ENCODE measurements at regions not wholly inside any gene's neighbourhood (a gene's known extent, or its start where the extent isn't known, plus 50 kb on each side); places are given as distances from the start of the nearest gene placed in this dataset.

DNA sequence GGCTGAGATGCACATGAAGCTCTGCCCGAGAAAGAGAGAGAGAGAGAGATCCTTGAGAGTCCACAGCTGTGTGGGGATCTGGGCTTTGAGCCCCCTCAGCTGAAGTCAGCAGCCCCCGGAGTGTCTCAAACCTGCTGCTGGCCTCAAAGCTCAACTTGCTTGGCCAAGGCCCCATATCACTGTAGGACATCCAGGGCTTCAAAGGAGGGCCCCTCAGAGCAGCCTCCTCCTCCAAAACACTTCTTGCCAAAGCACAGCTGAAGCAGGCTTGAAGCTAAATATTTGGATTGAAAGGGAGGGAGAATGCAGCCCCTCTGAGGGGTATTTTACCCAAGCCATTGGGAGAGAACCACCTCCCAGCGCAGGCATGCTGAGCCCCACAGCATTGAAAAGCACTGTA, 357.6 kb downstream of the OSR1 start:
- Histone ChIP-seq H3K36me3 (ENCODE audit: control insufficient read depth, insufficient read depth, low read length) (no peaks in the 10 kb centered on the region), H3K79me2 (ENCODE audit: control insufficient read depth, insufficient read depth, low read length) (no peaks in the 10 kb centered on the region), H4K20me1 (replicated peaks; ENCODE audit: control insufficient read depth, insufficient read depth, low read length) (no peaks in the 10 kb centered on the region), H3K9me1 (ENCODE audit: control insufficient read depth, insufficient read depth, low read length) (no peaks in the 10 kb centered on the region), H3K27ac (ENCODE audit: extremely low read depth, low read depth, low read length) (no peak overlapping the region), H3K4me2 (ENCODE audit: insufficient read depth, low read length) (no peak overlapping the region), H3K4me1 (replicated peaks in 1 of 2; ENCODE audit: control insufficient read depth in 2 of 2, insufficient read depth in 2 of 2, low read length in 2 of 2) (no peaks in the 10 kb centered on the region), H3K9me3 (replicated peaks; ENCODE audit: control insufficient read depth, insufficient read depth, low read depth, low read length) (no peaks in the 10 kb centered on the region), H3K4me3 (no peak overlapping the region), H3K27me3 (ENCODE audit: control insufficient read depth in 2 of 2, insufficient read depth in 2 of 2, low read length in 2 of 2) (no peaks in the 10 kb centered on the region), H2AFZ (ENCODE audit: low read depth, low read length) (no peak overlapping the region), H3K9ac (ENCODE audit: insufficient read depth in 1 of 2, low read depth in 2 of 2, low read length in 2 of 2) (no peak overlapping the region)
- ATAC-seq: no peak
- no peak for DNase-seq (ENCODE audit: extremely low read depth in 1 of 4, low spot score in 3 of 4)
- WGBS (ENCODE audit: insufficient coverage, low coverage, missing lambda C conversion rate): 0% methylated on average over 3 of the region's 3 CpGs
- POLR2A ChIA-PET: no interaction called here
- TF ChIP-seq L3MBTL2 (IDR thresholded peaks at IDR 0.05) (no peak), THAP7 (CRISPR knock-in tag; IDR thresholded peaks at IDR 0.05) (no peak)
- BruUV-seq (replicated peaks): no TSS peak
- no peak for FAIRE-seq
- intact Hi-C loops (cut with micrococcal nuclease) (no loop called here), in situ Hi-C loops (cut with MboI) (no loop called here)
- CTCF ChIA-PET (ENCODE audit: low intra/inter-chr PET ratio): no interaction called here

DNA sequence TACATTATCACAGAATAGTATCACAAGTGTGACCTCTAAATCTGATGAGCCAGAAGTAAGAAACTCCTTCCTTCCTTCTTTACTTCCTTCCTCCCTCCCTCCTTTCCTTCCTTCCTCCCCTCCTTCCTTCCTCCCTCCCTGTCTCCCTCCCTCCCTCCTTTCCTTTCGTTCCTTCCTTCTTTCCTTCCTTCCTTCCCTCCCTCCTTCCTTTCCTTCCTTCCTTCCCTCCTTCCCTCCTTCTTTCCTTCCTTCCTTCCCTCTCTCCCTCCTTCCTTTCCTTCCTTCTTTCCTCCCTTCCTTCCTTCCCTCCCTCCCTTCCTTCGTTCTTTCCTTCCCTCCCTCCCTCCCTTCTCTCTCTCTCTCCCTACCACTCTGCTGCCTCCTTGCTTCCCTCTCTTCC, 359.2 kb downstream of the OSR1 start:
- Histone ChIP-seq H3K27ac (ENCODE audit: extremely low read depth, low read depth, low read length) (no peak overlapping the region), H3K9me1 (ENCODE audit: control insufficient read depth, insufficient read depth, low read length) (no peaks in the 10 kb centered on the region), H3K4me1 (replicated peaks in 1 of 2; ENCODE audit: control insufficient read depth in 2 of 2, insufficient read depth in 2 of 2, low read length in 2 of 2) (no peaks in the 10 kb centered on the region), H3K27me3 (ENCODE audit: control insufficient read depth in 2 of 2, insufficient read depth in 2 of 2, low read length in 2 of 2) (no peaks in the 10 kb centered on the region), H3K4me3 (no peak overlapping the region), H3K4me2 (ENCODE audit: insufficient read depth, low read length) (no peak overlapping the region), H3K79me2 (ENCODE audit: control insufficient read depth, insufficient read depth, low read length) (no peaks in the 10 kb centered on the region), H3K9me3 (replicated peaks; ENCODE audit: control insufficient read depth, insufficient read depth, low read depth, low read length) (no peaks in the 10 kb centered on the region), H3K9ac (ENCODE audit: insufficient read depth in 1 of 2, low read depth in 2 of 2, low read length in 2 of 2) (no peak overlapping the region), H4K20me1 (replicated peaks; ENCODE audit: control insufficient read depth, insufficient read depth, low read length) (no peaks in the 10 kb centered on the region), H2AFZ (ENCODE audit: low read depth, low read length) (no peak overlapping the region), H3K36me3 (ENCODE audit: control insufficient read depth, insufficient read depth, low read length) (no peaks in the 10 kb centered on the region)
- ChIA-PET POLR2A (no interaction called here), CTCF (ENCODE audit: low intra/inter-chr PET ratio) (no interaction called here)
- no CpG with 5 or more reads among the region's 2 CpGs for WGBS (ENCODE audit: insufficient coverage, low coverage, missing lambda C conversion rate)
- TF ChIP-seq DPF2 (IDR thresholded peaks at IDR 0.05) (no peak), NFIX (CRISPR knock-in tag; IDR thresholded peaks at IDR 0.05; ENCODE audit: low read depth) (no peak), GABPB1 (CRISPR knock-in tag; IDR thresholded peaks at IDR 0.05) (no peak), CBFB (CRISPR knock-in tag; IDR thresholded peaks at IDR 0.05) (no peak), CHD2 (IDR thresholded peaks at IDR 0.05; ENCODE audit: low read depth, low read length) (no peak), HBP1 (CRISPR knock-in tag; IDR thresholded peaks at IDR 0.05) (no peak), FOXM1 (IDR thresholded peaks at IDR 0.05; ENCODE audit: low read depth) (no peak), FOXM1 (CRISPR knock-in tag; IDR thresholded peaks at IDR 0.05; ENCODE audit: low read depth) (no peak), CBX1 (IDR thresholded peaks at IDR 0.05; ENCODE audit: low read depth) (no peak), ESRRA (IDR thresholded peaks at IDR 0.05; ENCODE audit: borderline replicate concordance, low read depth) (no peak), RCOR1 (IDR thresholded peaks at IDR 0.05; ENCODE audit: borderline replicate concordance in 1 of 2, low read depth in 2 of 2, low read length in 2 of 2) (no peak), GTF2F1 (IDR thresholded peaks at IDR 0.05; ENCODE audit: low read depth, low read length) (no peak), SMARCB1 (IDR thresholded peaks at IDR 0.05; ENCODE audit: insufficient read length, low read depth) (no peak), MCM3 (IDR thresholded peaks at IDR 0.05) (no peak)
- BruUV-seq (replicated peaks): no TSS peak
- ATAC-seq (no peak), DNase-seq (ENCODE audit: extremely low read depth in 1 of 4, low spot score in 3 of 4) (no peak), FAIRE-seq (no peak)
- in situ Hi-C loops (cut with MboI) (no loop called here), intact Hi-C loops (cut with micrococcal nuclease) (loop anchor here (10.0 kb wide), 1 partner anchor 366 kb away; no protein-coding TSS in a partner anchor)
